ENCODE measurements at regions not wholly inside any gene's neighbourhood (a gene's known extent, or its start where the extent isn't known, plus 50 kb on each side); places are given as distances from the start of the nearest gene placed in this dataset.
"Not testable (repeated sequence)": the region's sequence is repeated elsewhere in the genome, so short reads cannot be mapped to it uniquely, and the experiment has no call there.

DNA sequence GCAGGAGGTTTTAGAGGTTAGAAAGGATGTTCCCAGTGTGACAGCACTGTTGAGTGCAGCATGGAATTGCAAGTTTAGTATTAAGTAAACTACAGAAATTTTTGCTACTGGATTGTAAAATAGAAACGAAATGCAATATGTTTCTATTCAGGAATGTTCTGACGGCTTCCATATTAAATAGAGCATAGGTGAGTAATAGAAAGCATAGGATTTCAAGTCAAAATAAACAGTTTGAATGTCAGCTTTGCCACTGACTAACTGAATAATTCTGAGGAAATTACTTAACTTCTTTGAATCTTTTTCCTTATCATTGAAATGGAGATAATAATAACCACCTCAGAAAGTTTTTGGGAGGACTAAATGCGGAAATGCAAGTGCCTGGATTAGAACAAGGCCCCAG, 331.9 kb upstream of the GK2 start:
- DNase-seq: no peak

DNA sequence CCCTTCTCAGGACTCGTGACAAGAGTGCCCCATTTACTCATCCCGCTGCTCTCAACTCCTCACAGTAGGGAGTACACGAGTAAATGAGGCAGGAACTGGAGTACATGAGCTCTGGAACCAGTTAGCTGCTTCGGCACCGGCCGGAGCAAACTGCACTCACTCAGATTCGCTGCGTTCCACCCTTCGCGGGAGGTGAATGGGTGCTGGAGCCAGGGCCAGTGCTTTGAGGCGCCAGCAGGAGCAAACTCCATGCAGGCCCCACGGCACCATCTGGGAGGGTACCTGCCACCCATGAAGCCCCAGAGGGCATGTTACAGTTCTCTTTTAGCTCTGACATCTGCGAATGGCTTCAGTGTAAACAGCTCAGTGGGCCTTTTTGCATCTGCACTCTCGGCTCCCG, 315.5 kb upstream of the GK2 start:
- DNase-seq: no peak

DNA sequence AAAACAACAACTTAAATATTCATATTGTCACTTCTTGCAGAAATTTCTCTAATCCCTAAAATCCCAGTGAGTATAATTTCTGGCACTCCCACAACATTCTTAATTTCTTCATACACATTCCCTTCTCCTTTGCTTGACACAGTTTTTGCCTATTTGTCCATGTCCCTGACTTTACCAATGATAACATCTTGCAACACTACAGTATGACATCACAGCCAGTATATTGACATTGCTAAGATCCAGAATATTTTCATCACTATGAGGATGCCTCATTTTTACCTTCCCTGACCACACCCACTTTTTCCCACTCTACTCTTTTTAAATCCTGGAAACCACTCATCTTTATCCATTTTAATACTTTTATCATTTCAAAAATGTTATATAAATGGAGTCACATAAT, 292.3 kb upstream of the GK2 start:
- DNase-seq: no peak

DNA sequence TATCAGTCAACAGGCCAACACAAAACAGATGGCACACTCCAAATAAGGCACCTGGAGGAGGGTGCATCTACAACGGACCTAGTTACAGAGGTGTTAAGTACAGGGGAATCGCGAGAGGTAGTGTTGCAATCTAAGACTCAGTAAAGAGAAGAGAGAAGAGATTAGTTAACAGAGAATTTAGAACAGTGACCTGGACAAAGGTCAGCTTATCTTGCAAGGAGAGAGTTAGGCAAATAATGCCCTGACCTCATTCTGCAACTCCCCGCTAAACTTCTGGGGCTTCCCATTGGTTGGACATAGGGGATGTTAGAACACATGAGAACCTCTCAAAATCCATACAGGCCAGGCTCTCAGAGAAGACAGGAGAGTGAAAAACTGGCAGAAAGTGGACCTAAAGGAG, 289.4 kb upstream of the GK2 start:
- no peak for DNase-seq

DNA sequence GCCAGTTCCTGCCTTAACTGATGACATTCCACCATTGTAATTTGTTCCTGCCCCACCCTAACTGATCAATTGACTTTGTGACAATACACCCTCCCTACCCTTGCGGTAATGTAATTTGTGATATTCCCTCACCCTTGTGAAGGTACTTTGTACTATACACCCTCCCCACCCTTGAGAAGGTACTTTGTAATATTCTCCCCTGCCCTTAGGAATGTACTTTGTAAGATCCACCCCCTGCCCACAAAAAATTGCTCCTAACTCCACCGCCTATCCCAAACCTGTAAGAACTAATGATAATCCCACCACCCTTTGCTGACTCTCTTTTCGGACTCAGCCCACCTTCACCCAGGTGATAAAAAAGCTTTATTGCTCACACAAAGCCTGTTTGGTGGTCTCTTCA, 288.5 kb upstream of the GK2 start:
- not testable (repeated sequence) for DNase-seq

DNA sequence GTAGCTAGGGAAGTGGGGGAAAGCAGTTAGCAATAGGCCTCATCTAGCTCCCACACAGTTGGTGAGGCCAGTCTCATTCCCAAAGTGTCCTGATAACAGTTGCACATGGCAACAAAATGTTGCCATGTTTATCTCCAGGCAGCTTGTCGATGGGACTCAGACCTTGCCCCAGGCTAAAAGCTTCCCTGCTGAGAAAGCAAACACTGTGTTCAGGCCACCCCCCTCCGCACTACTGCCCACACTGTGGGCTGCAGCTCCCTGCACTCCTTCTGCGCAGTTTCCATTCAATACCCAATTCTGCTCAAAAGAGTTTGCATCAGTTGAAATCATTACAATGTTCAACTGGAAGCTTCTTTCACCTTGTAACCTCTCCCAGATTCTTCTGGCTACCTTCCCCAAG, 287.8 kb upstream of the GK2 start:
- DNase-seq: no peak

DNA sequence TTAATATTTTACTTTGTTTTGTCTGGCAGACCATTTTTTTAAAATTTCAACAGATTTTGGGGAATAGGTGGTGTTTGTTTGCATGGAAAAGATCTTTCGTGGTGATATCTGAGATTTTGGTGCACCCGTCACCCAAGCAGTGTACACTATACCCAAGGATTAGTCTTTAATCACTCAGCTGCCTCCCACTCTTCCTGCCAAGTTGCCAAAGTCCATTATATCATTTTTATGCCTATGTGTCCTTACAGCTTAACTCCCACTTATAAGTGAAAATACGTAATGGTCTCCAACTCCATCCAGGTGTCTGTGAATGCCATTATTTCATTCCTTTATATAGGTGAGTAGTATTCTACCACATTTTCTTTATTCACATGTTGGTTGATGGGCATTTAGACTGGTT, 281.7 kb upstream of the GK2 start:
- DNase-seq: no peak

DNA sequence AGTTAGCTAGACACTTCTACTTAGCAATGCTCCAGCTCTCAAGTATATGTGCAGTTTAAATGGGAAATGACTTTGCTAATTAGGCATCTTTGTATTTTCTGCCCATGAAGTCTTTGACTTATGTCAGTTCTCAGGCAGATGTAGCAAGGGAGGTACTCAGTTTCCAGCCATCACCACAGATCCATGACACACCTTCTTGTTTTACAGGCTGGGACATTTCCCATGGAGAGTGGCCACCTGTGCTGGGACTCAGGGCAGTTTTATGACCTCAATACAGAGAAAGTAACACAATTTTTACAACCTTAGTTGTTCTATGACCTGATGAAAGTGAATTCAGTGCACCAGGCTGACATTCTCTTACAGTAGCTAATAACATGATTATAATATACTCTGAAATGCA, 280.7 kb upstream of the GK2 start:
- no peak for DNase-seq

DNA sequence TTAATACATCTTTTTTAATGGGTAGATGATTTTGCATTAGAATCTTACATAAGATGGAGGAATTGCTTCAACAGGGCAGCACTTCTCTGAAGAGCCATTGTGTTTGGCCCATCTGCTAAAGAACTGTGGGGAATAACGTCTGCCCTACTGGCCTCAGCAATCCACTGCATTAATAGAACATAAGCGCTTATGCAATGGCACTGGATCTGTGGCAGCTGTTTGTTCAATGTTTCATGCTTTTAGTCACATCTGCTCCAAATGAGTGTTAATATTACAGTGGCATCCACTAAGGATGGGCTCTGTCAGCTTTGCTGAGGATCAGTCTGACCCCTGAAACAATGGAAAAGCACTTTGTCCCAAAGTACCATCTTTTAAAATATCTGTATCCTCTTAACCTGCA, 279.0 kb upstream of the GK2 start:
- no peak for DNase-seq

DNA sequence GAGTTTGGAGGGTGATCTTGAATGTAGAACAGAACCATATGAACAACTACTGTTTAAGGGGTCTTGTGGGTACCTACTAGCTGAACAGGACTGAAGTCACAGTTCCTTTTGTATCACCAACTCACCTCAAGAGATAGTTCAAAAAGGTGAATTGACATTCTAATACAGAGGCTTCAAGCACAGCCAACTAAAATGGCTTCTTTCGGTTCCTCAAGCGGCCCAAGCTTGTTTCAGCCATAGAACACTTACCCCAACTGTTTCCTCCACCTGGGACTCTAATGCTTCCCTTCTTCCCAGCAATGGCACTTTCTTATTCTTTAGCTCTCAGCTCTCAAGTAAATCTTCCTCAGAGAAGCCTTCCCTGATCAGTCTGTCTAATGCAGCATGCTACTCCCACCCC, 277.5 kb upstream of the GK2 start:
- no peak for DNase-seq

DNA sequence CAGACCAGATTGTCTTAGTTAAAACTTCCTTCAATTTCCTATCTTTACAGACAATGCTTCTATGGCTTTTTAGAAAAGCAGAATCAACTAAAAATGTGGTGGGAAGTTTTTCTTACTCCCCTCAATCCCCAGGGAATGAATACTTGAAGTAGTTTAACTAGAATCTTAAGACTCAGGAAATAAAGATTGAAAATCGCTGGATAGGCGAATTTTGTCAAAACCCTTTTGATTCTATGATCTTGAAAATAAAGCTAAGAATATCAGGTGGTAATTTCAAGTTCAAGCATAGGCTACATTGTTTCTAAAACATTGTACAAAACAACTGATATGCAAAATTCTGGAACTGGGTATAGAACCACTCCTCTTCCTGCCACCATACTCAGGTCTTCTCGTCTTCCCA, 276.5 kb upstream of the GK2 start:
- no peak for DNase-seq

DNA sequence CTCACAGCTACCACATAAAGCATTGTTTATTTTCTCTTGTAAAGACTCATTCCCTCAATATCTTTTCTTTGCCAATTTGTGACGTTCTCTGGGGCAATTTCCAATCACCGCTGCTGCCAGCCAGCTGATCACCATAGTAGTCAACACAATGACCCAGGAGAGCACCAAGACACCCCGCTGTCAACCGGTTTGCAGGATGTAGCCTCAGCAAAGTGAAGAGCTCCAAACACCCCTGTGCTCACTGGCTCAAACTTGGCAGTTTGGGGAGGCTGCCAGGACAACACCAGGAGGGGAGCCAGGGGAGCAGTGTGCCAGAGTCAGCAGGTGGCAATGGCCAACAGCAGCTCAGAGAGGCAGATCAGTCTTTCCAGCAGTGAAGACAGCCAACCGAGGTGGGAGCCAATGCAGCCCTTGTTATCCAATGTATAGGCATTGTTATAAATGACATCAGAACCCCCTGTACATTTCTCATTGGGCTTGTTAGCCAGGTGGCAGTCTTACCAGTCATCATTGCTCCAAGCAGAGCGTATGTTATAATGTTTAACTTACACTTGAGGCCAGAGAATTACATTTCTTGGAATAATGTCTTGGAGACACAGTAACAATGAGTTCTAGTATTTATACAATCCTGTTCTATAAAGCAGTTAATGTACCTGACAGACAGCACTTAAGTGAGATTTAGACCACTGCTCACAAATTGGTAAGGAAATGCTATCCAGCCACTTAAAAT, 274.9 kb upstream of the GK2 start:
- DNase-seq: no peak

DNA sequence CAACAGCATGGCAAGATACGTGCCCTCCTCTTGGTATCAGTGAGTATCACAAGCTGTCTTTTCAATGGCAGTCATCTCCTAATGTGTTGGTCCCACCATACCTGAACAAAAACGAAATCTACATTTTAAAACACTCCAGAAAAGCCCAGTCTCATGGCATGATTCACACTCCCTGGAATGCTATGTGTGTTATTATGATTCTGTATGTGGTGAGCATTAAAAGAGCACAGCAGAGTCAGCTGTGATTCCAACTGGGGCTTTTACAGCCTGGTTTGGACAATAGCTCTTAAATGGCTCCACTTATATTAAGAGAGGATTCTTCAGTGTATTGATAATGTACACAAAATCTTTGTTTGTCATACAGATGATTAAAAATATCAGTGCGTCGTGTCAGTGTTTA, 274.1 kb upstream of the GK2 start:
- peak; percentile 49 for DNase-seq

DNA sequence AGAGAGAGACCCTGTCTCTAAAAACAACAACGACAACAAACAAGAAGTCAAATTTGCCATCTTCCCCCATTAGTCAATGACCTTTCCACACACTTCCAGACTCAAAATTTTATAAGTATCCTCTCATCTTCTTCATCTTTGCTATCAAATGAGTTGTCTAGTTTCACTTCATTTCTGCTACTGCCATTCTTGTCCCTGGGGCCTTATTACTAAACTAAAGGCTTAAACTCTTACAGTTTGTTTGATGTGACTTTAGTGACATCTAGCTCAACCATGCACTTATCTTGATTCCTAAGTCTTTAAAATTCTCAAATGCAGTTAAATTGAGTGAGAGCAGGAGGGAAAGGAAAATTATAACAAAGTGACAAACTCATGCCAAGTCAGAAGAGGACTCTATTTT, 271.8 kb upstream of the GK2 start:
- no peak for DNase-seq

DNA sequence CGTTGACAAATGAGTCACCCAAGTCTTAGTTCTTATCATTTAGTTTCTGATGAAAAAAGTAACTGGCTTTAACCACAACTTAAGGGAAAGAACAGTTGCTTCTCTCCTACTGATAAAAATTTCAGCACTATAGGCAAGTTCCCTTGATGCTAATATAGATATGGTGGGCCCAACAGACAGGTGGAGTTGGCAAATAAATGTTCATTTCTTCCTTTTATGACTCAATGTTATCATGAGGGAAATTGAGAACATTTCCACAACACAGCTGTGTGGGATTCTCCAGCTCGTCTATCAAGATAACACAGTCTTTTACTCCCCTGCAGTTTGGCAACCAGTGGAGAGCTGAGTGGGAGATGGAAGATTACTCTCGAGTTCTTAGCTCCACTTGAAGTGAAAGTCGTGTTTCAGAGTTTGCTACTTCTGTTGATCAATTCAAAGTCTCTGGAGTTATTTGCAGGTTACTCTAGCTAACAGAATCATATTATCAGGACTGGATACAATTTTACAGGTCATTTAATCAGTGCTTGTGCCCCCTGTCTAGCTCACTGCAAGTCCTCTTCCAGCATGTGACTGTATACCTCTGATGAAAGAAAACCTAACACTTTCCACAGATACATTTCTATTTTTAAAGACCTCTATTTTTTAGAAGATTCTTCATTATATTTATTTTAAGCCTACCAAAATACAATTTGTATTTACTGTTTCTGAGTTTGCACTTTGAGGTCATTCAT, 270.6 kb upstream of the GK2 start:
- no peak for DNase-seq

DNA sequence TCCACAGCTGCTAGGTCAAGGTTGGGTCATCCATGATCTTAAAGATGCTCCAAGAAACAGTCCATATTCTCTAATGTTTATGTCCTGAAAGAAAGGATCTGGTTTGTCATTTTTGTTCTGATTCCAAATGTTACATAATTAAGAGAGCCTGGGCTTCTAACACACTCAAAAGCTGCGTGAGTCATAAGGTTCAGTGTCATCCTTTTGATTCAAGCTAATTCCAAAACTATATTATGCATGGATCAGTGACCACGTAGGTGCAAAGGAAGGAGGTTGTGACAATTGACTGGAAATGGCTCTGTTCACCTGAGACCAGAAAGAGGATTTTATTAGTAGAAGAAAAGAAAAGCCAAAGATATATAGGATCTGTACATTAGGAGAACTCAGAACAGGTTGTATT, 268.7 kb upstream of the GK2 start:
- peak; percentile 5 for DNase-seq

DNA sequence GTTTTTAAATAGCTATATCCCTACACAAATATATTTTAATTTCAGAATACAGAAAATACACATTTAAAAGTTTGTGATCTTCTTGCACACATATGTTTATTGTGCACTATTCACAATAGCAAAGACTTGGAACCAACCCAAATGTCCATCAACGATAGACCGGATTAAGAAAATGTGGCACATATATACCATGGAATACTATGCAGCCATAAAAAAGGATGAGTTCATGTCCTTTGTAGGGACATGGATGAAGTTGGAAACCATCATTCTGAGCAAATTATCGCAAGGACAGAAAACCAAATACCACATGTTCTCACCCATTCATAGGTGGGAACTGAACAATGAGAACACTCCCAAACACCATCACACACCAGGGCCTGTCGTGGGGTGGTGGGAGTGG, 266.9 kb upstream of the GK2 start:
- not testable (repeated sequence) for DNase-seq

DNA sequence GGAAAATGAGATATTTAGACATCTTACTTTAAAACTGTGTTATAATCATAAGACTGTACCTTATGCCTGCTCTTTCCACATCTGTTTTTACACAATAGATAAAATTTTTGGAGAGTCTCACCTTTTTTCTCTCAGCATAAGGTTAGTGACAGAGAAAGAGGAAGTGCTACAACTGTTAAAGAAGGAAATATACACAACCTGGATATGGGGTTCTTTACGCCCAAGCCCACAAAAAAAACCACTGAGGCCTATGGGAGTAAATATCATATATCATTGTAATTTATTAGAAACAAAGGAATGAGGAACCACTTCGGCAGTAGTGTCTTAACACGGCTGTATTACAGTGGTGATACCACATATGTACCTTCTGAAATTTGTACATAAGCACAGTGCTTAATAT, 265.9 kb upstream of the GK2 start:
- DNase-seq: no peak

DNA sequence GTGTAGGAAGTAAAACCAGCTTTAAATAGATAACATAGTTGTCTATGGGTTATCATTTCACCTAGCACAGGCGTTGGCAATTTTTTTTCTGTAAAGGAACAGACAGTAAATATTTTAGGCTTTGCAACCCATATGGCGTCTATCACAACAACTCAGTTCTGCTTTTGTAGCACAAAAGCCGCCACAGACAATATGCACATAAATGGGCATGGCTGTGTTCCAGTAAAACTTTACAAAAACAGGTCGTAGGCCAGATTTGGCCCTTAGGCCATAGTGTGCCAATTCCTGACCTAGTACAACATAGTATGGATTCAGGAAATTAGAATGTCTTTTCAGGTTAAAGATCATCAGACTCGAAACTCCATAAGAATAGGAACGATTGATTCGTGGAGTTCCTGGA, 265.3 kb upstream of the GK2 start:
- no peak for DNase-seq

DNA sequence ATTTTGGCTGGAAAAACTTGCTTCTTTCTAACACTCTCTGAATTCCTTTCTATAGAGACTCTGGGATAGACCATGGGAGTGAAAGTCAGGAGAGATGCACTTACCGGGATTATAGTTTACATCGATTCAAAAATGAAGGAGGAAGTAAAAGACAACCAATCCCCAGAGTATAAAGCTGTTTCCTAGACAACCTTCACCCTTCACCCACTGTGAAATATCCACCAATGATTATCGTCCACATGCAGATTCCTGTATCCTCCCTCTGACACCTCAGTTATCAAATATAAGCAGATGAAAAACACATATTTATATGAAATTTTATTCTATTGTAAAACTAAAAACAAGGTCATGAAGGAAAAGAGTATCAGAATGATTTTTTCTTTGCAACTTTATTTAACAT, 258.8 kb upstream of the GK2 start:
- DNase-seq: no peak

DNA sequence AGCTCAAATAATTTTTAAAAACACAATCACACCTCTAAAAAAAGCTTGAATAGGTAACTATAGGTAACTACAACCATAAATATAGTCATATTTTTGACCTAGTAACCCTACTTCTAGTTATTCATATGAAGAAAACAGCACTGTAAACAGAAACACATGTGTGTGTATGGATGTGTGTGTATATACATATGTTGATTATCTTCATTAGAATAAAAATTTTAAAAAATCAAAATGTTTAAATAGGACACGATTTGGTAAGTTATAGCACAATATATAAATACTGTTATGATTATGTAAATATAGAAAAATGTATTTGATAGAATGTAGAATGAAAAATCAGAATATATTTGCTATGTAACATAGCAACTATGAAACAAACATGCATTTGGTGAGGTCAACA, 258.1 kb upstream of the GK2 start:
- DNase-seq: no peak

DNA sequence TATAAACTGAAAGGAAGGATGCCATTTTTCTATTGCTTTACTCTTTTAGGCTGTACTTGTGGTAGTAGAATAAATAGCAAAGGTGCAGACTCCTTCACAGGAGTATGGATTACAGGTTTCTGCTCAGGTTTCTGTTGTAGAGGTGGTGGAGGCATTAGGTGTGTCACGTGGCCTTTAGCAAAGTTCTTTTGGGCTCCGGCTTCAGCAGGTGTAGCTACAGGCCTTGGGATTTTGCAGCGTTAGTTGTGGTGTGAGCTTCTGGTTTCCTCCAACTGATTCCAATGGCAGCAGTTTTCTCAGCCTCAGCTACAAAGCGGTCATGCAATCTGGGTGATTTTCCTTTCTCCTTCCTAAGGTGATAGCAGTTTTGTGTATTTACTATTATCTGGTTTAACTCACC, 255.8 kb upstream of the GK2 start:
- DNase-seq: no peak

DNA sequence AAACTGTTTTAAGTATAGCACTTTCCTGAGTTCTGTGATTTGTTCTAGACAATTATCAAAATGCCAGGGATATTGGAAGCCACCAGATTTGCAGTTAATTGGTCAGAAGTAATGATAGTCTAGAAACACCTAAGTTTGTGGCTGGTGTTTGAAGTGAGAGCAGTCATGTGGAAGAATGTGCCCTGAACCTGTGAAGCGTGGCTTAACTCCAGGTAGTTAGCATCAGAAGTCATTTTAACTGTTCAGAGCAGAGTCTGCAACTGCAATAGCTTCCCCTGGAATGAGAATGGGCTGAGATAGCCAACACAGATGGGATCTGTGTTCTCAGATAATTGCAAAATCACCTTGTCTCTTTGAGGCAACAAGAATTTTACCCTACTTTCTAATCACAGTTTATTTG, 255.1 kb upstream of the GK2 start:
- no peak for DNase-seq

DNA sequence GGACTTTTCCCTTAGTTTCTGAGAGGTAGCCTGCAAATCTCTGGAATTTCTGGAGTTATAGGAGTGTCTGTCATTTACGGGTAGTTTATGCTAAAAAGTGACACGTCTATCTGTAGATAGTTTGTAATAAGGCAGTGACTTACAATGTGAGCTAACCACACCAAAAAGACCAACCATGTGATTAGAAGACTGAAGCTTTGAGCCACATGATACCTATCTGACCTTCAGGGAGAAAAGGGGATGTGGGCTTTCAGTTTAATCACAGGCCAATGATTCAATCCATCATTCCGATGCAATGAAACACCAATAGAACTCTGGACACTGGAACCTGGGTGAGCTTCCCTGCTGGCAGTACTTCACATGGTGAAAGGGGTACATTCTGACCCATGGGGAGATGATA, 254.6 kb upstream of the GK2 start:
- no peak for DNase-seq

DNA sequence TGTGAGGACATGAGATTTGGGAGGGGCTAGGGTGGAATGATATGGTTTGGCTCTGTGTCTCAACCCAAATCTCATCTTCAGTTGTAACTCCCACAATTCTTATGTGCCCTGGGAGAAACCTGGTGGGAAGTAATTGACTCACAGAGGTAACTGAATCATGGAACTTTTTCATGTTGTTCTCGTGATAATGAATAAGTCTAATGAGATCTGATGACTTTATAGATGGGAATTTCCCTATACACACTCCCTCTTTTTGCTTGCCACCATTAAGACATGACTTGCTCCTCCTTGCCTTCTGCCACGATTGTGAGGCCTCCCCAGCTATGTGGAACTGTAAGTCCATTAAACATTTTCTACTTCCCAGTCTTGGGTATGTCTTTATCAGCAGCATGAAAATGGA, 253.2 kb upstream of the GK2 start:
- no peak for DNase-seq

Measured in fibroblast of skin of abdomen (primary cell).